GM12874 (cell line): ENCODE measurements at regions not wholly inside any gene's neighbourhood (a gene's known extent, or its start where the extent isn't known, plus 50 kb on each side); places are given as distances from the start of the nearest gene placed in this dataset.

ENCODE experiments used
- TF ChIP-seq, protein P1 (sequence below): IDR thresholded peaks from 2 replicates; pipeline ENCODE4 v1.5.1; 2011; ENCODE audit warnings: low read depth, mild to moderate bottlenecking, control low read depth, low read length, moderate library complexity; ENCODE audit not compliant: insufficient read depth

GRCh38 chr7:71034243-71034642 lies 97.7 kb upstream of the GALNT17 start:
- TF ChIP-seq, protein P1, sequence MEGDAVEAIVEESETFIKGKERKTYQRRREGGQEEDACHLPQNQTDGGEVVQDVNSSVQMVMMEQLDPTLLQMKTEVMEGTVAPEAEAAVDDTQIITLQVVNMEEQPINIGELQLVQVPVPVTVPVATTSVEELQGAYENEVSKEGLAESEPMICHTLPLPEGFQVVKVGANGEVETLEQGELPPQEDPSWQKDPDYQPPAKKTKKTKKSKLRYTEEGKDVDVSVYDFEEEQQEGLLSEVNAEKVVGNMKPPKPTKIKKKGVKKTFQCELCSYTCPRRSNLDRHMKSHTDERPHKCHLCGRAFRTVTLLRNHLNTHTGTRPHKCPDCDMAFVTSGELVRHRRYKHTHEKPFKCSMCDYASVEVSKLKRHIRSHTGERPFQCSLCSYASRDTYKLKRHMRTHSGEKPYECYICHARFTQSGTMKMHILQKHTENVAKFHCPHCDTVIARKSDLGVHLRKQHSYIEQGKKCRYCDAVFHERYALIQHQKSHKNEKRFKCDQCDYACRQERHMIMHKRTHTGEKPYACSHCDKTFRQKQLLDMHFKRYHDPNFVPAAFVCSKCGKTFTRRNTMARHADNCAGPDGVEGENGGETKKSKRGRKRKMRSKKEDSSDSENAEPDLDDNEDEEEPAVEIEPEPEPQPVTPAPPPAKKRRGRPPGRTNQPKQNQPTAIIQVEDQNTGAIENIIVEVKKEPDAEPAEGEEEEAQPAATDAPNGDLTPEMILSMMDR = no peak

DNA sequence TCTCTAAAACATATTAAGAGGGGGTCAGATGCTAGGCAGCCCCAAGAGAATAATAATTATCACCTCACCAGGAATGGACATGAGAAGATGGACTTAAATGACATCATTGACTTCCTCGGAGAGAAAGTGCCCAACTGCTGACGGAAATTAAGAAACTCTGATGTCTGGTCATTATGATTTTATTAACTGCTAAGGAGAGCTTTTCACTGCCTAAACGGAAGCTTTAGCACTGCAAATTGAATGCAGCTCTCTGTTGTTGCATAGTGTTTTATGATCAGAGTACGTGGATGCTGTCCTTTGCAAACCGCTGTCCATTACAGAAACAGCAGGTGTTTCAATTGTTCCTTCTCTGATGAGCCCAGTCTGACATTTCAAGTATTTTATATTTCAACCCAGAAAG lies 89.4 kb upstream of the GALNT17 start:
- TF ChIP-seq, protein P1 = no peak

DNA sequence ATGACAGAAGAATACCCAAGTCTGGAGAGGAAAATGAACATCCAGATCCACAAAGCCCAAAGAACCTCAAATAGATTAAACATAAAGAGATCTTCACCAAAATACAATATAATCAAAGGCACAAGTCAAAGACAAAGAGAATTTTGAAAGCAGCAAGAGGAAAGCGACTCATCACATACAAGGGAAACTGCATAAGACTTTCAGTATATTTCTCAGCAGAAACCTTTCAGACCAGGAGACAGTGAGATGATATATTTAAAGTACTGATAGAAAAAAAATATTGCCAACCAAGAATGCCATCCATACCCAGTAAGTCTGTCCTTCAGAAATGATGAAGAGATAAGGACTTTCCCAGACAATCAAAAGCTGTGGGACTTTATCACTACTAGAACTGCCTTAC lies 81.5 kb upstream of the GALNT17 start:
- TF ChIP-seq, protein P1 = no peak

DNA sequence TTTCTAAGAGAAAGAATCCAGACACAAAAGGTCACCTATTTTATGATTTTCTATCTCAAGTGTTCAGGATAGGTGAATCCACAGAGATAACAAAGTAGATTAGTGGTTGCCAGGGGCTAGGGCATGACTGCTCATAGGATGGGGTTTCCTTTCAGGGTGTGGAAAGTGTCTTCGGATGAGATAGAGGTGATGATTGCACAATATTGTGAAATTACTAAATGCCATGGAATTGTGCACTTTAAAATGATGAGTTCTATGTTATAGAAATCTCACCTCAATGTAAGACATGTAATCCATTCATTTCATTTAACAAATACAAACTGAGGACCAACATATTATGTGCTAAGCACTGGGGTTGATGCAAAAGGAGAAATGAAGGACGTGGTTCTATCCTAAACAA lies 76.4 kb upstream of the GALNT17 start:
- TF ChIP-seq, protein P1 = no peak

- TF ChIP-seq, protein P1 = no peak
These were observed 54.0 kb upstream of the GALNT17 start for GRCh38 chr7:71077743-71078476.
